ENCODE measurements at regions not wholly inside any gene's neighbourhood (a gene's known extent, or its start where the extent isn't known, plus 50 kb on each side); places are given as distances from the start of the nearest gene placed in this dataset.

- TF ChIP-seq CTCF (IDR thresholded peaks at IDR 0.05; ENCODE audit: low read depth, low read length, poor library complexity, severe bottlenecking) (no peak), EZH2phosphoT487 (IDR thresholded peaks at IDR 0.05; ENCODE audit: borderline replicate concordance, low read length) (no peak)
These were observed 460.3 kb downstream of the ANKRD7 start for GRCh38 chr7:118684796-118685195.

Data from DOHH2 (cell line).